ENCODE measurements at regions not wholly inside any gene's neighbourhood (a gene's known extent, or its start where the extent isn't known, plus 50 kb on each side); places are given as distances from the start of the nearest gene placed in this dataset.
"Not testable (repeated sequence)": the region's sequence is repeated elsewhere in the genome, so short reads cannot be mapped to it uniquely, and the experiment has no call there.

DNA sequence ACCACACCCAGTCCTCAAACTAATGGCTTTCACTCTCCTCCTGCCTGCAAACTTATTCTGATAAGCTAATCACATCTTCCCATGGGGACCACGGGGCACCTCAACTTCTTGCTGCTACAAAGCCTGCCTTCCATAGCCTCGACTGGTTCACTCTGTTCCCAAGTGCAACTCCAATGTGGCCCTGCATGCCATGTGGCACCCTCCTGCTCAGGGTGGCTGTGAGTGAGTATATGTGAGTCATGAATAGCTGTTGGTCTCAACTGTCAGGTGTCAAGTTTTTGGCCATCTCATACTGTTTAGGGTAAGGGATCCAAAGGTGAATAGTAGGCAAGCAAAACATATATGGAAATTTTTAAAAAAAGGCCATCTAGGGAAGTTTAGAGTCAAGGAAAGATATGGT lies 276.1 kb upstream of the DCC start:
- no peak for DNase-seq

DNA sequence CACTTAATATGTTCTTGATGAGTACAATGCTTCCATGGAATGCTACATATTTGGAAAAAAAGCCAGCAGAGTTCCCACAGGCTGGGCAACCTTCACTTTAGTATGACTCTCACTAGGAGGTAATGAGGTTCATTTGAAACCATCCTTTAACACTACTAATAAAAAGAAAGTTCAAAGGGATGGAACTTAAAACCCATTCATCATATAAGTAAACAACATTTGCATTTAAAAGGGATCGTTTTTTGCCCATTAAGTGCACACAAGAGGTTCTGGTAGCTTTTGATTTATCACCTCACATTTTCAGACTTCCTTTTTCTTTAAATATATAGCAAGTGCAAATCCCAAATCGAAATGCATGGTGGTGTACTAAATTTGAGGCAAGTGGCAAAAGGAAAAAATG lies 270.8 kb upstream of the DCC start:
- no peak for DNase-seq

- DNase-seq, result no peak
Observed at GRCh38 chr18:52070291-52070756, 269.7 kb upstream of the DCC start.

DNA sequence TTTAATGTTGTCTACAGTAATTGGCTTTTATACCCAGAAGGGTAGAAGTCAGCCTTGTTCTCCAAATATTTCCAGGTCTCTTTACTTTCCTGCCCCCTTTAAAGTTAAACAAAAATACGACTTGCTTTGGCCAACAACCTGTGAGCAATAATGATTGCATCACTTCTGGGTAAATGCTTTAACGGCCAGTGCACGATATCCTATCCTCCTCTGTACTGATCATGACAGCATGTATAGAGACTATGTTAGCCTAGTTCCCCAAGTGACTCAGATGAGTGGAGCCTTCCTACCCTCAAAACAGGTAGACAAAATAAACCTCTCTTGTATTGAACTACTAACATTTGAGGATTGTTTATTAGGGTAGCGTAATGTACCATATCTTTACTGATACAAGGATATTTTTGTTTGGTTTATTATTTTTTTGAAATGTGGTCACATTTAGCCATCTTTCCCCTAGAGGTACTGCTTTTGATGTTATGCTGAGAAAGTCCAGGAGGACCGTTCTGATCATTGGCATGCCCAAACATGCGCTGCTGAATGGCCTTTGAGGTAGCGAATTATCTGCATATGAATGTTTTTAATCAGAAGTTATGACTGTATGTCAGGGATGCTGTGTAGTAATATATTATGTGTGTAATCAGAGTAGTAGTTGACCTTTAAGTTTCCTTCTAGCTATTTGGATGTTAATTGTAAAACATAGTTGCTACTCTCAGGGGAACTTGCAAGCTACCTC lies 262.6 kb upstream of the DCC start:
- DNase-seq, result no peak

GRCh38 chr18:52082246-52082645 lies 257.8 kb upstream of the DCC start:
- no peak for DNase-seq

- DNase-seq, result no peak
Observed at GRCh38 chr18:52087140-52087539, 252.9 kb upstream of the DCC start.

DNA sequence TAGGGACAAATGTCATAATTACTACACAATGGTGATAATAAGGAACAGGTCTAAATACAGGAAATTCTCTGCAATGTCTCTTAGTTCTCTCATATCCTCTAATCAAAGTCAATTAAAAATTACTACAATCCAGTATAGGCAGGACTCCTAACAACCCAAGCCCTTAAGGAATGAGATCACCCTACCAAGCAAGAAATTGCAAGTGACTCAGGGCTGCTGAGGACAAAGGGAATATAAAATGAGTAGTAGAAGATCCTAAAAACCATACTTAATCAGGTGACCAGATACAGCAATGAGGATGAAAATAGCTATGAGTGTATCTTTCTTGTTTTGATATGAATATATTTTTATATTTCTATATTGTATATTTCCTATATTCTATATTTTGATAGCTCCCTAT lies 250.0 kb upstream of the DCC start:
- no peak for DNase-seq

DNA sequence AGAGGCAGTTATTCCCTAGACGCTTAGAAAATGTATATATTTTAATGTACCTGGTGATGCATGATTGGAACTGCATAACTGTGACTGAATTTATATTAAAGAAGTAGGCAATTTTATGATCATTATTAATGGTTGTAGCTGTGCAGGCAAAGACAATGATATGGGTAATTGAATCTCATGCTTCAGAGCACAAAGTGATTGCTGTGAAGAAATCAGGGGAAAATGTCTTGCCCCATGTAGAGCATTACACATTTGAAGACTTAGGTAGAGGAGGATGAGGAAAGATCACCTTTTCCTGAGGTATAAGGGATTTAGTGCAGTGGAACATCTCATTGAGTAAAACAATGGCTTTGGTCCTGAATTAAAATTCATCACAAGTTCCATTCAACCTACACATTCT lies 246.8 kb upstream of the DCC start:
- no peak for DNase-seq

- DNase-seq, result no peak
Observed at GRCh38 chr18:52118684-52119083, 221.3 kb upstream of the DCC start.

DNA sequence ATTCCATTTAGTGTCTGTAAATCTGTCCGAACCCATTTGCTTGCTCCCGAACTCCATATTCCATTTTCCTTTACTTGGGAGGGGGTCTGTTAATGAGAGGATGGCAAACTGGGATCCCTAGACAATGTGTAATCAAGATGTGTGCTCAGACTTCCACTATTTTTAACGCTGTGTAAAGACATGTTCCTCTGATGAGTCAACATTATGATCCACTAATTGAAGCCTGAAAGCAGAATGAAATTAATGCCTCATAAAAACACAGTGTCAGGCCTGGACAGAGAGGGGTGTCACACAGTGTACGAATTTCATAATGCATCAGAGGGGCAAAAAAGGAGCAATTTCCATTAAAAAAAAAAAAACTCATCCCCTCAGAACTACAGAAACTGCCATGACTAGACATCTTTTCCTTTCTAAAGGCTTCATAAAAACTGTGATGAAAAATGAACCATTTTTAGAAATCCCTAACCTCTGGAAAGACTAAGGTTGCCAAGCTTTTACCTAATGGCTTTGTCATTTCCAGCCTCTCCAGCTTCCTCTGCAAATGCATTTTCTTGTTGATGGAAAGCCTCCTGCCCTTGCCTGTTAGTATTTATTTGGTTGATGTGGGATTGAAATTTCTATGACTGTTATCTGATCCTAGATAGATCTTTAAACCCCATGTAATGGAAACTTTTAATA lies 209.2 kb upstream of the DCC start:
- no peak for DNase-seq

GRCh38 chr18:52131845-52132244 lies 208.2 kb upstream of the DCC start:
- DNase-seq, result no peak

DNA sequence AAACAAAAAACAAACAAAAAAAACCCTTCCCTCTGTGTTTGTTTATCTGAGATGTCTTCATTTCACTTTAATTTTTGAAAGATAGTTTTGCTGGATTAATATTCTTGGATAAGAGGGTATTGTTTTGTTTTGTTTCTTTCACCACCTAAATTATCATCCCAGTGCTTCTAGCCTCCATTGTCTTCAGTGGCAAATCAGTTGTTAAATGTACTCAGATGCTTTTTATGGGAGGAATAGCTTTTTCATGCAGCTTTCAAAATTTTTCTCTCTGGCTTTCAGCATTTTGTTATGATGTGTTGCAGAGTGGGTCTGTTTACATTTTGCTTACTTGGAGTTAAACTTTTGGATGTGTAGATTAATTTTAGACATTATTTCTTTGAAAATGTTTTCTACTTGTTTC lies 203.5 kb upstream of the DCC start:
- DNase-seq, result no peak

DNA sequence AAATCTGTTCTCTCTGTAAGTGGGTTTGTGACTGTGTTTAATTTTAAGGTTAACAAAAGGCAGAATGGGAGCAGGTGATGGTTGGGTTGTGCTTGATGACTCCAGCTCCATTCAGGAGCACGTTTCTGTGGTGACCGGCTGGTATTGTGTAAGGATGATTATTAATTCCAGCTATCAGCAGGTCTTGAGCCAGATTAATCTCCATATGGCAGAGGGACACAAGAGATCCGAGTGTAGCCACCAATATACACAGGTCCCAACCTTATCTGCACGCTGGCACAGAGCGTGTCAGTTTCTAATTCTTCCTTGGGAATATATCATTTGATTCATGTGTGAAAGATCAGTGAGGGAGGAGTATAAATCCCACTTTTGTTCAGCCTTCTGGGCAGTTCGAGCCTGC lies 199.0 kb upstream of the DCC start:
- no peak for DNase-seq

- no peak for DNase-seq
Observed at GRCh38 chr18:52150050-52150449, 189.9 kb upstream of the DCC start.

GRCh38 chr18:52152036-52152435 lies 188.0 kb upstream of the DCC start:
- DNase-seq, result no peak

DNA sequence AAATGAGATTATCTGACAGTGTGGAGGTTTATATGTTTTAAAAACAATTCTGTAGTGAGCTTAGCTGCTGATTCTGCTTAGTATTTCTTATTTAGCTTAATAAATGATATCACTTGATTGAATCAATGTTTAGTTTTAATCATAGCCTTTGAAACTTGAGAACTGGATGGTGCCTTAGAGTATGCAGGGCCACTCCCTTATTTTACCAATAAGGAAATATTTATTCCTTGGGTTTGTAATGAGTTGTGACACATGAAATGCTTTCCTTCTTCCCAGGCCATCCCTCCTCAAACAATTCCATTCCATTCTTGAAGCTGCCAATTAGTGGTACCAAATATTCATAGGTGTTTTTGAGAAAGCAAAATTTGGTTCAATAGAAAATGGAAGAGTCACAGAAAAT lies 183.8 kb upstream of the DCC start:
- no peak for DNase-seq

DNA sequence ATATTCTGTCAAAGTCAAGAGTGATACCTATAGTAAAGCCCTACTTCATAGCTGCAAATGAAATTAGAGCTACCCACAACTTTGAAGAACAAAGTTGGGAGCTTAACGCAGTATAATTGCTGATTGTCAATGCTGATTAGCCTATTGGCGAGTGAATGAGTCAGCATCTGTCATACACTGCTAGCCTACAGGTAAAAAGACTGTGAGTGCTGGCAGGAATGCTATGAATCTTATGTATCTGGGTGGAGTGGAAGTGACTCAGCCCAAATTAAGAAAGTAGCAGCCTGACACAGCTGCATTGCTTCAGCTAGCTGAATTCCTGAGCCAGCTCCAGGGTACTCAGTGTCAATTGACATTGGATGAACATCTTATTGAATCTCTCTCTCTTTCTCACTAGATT lies 179.4 kb upstream of the DCC start:
- DNase-seq, result no peak

DNA sequence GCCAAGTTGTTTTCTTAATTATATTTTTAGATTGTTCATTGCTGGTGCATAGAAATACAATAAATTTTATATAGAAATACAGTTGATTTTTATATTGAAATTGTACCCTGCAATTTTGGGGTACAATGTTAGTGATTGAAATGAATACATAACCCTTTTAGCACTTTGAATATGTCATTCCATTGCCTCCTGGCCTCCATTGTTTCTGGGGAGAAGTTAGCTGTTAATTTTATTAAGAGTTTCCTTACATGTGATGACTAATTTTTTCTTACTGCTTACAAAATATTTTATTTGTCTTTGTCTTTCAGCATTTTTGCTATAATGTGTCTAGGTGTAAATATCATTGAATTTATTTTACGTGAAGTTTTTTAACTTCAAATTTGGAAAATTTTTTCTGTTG lies 176.5 kb upstream of the DCC start:
- DNase-seq, result no peak

DNA sequence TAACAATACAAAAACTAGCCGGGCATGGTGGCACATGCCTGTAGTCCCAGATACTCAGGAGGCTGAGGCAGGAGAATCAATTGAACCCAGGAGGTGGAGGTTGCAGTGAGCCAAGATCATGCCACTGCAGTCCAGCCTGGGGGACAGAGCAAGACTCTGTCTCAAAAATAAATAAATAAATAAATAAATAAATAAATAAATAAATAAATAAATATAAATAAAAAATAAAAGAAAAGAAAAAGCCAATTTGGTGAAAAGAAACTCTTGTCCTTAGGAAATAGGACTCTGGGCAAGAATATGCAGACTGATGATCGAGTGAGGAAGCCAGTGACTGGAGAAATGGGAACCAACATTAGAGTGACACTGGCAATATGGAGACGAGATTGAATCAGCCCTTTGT lies 171.9 kb upstream of the DCC start:
- DNase-seq, result not testable (repeated sequence)

DNA sequence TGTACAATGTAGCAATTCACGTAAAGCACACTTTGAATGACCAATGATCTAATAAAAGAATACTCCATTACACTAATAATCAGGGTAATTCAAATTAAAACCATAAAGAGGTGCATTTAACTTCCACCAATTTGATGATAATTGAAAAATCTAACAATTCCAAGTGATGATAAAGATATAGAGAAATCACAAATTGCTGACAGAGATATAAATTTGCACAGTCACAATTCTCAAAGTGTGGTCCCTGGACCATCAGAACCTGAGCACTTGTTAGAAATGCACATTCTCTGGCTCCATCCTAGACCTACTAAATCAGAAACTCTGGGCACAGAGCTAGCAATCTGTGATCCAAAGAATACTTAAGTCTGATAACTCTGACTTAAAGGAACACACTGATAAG lies 165.8 kb upstream of the DCC start:
- no peak for DNase-seq

DNA sequence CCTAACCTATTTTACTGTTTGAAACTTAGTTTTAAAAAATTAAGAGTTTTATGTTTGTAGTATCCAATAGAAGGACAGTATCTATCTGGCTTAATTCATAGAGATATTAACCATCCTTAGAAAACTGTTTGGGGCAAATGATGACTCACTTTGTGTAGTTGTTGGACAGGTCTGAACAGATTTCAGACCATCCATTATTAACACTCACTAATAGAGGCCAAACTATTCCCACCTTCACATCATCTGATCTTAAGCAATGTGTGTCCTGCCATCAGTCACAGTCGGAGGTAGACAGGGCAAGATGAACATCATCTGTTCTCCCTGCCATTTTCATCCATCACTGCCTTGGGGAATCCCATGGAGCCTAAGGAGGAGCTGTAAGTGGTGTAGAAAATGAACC lies 164.6 kb upstream of the DCC start:
- no peak for DNase-seq

DNA sequence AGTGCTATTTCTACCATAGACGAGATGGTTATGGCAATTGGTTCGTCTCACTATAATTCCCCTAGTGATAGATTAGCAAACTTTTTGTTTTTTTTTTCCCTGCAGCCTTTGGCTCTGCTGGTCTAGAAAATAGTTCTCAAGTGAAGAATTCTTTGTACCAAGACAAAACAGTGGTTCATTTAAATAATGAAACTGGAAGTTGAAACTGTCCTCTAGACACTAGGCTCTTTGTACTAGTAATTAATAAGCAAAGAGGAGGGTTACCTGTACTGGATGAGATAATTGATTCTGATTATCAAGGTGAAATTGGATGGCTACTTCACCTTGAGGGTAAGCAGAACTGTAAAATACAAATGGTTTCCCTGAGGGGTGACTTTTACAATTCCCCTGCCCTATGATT lies 156.9 kb upstream of the DCC start:
- no peak for DNase-seq

DNA sequence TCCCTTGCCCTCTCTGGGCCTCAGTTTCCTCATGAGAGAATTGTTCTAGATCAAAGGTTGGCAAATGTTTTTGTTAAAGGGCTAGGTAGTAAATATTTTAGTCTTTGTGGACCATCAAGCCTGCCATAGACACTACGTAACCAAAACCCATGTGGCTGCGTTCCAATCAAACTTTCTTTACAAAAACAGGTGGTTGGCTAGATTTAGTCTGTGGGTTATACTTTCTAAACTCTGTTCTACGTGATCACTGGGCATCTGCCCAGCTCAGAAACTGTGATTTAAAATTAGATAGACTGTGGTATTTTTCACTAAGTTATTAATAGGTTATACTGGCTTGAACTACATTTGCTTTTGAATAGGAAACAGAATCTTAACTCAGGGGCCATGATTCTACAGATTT lies 149.8 kb upstream of the DCC start:
- DNase-seq, result no peak

DNA sequence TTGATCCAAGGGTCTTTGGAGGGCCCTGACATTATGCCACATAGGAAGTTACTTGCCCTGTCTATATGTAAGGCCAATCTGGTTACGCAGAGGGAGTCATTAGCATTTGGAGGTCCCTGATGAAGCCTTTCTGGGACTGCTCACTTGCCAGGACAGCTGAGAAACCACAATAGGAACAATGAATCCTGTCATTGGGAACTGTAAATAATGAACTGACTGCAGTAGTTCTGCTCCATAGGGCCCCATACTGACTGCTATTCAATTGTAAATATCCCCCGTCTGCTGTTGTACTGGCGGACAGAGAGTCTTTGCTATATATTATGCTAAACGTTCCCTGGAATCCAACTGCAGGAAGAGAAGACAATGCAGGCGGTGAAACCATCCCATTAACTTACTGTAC lies 149.4 kb upstream of the DCC start:
- DNase-seq, result no peak

Measured in muscle of arm (tissue), 1 donor.